ENCODE measurements at regions not wholly inside any gene's neighbourhood (a gene's known extent, or its start where the extent isn't known, plus 50 kb on each side); places are given as distances from the start of the nearest gene placed in this dataset.

- Histone ChIP-seq H3K9me3 (no peaks in the 10 kb centered on the region), H3K4me3 (ENCODE audit: control insufficient read depth in 1 of 2, extremely low read depth in 1 of 2, low read length in 1 of 2) (no peak overlapping the region), H3K4me1 (ENCODE audit: control insufficient read depth in 1 of 2, extremely low read depth in 1 of 2, insufficient read depth in 2 of 2, low read length in 2 of 2) (no peaks in the 10 kb centered on the region), H3K36me3 (ENCODE audit: control insufficient read depth in 2 of 2, extremely low read depth in 1 of 2, insufficient read depth in 1 of 2, low read length in 1 of 2) (no peaks in the 10 kb centered on the region), H3K27ac (ENCODE audit: low read length) (no peak overlapping the region), H3K27me3 (replicated peaks in 1 of 2; ENCODE audit: control insufficient read depth in 2 of 2, extremely low read depth in 1 of 2, insufficient read depth in 2 of 2, low read length in 1 of 2) (no peaks in the 10 kb centered on the region)
- no peak for ATAC-seq (replicated peaks in 1 of 4)
- H3K36me3 Mint-ChIP-seq, result no peaks in the 10 kb centered on the region
- no peak overlapping the region for H3K4me3 Mint-ChIP-seq
- no peaks in the 10 kb centered on the region for H3K27me3 Mint-ChIP-seq
- H3K4me1 Mint-ChIP-seq, result no peaks in the 10 kb centered on the region
- H3K27ac Mint-ChIP-seq, result no peak overlapping the region
- DNase-seq, result no peak
- ChIA-PET POLR2A (no interaction called here), CTCF (no interaction called here)
- 81% methylated on average over 2 of the region's 3 CpGs for WGBS (ENCODE audit: insufficient coverage)
- H3K9me3 Mint-ChIP-seq, result peaks cover 25 to 39% (median 25%) of the 10 kb centered on the region in 3 donors
These were observed 50.8 kb upstream of the OR4C15 start for GRCh38 chr11:55503449-55503848.

Data from T-cell (primary cell).